Erythroblast (primary cell): ENCODE measurements at regions not wholly inside any gene's neighbourhood (a gene's known extent, or its start where the extent isn't known, plus 50 kb on each side); places are given as distances from the start of the nearest gene placed in this dataset.

ENCODE experiments used
- GATA1 ChIP-seq: IDR thresholded peaks from 2 replicates; pipeline ENCODE4 v1.6.1; 2011; ENCODE audit warnings: low read depth, mild to moderate bottlenecking, control low read depth, low read length, moderate library complexity
- POLR2A ChIP-seq: IDR thresholded peaks from 2 replicates; pipeline ENCODE4 v1.6.1; 2011; ENCODE audit warnings: mild to moderate bottlenecking, low read length

- TF ChIP-seq POLR2A (no peak), GATA1 (no peak)
These were observed 247.5 kb upstream of the THBS1 start for GRCh38 chr15:39333393-39333792.
